Mammary epithelial cell (primary cell): ENCODE measurements at regions not wholly inside any gene's neighbourhood (a gene's known extent, or its start where the extent isn't known, plus 50 kb on each side); places are given as distances from the start of the nearest gene placed in this dataset.

ENCODE experiments used
- EZH2 ChIP-seq: IDR thresholded peaks from 2 replicates; pipeline ENCODE4 v1.6.1; 2012; ENCODE audit warnings: low read length, inconsistent platforms, borderline replicate concordance
- TF ChIP-seq, protein P1 (sequence below), 2 donors: IDR thresholded peaks in 1 of 2; conservative IDR thresholded peaks in 1 of 2; 2 replicates each; pipeline ENCODE4 v1.5.1; 2011 to 2012; ENCODE audit warnings: inconsistent platforms in 2 of 2, low read length in 2 of 2, mild to moderate bottlenecking in 2 of 2, control low read depth in 1 of 2, low read depth in 1 of 2; ENCODE audit not compliant: insufficient read depth in 1 of 2; ENCODE audit errors: extremely low read depth in 1 of 2

- TF ChIP-seq, protein P1, sequence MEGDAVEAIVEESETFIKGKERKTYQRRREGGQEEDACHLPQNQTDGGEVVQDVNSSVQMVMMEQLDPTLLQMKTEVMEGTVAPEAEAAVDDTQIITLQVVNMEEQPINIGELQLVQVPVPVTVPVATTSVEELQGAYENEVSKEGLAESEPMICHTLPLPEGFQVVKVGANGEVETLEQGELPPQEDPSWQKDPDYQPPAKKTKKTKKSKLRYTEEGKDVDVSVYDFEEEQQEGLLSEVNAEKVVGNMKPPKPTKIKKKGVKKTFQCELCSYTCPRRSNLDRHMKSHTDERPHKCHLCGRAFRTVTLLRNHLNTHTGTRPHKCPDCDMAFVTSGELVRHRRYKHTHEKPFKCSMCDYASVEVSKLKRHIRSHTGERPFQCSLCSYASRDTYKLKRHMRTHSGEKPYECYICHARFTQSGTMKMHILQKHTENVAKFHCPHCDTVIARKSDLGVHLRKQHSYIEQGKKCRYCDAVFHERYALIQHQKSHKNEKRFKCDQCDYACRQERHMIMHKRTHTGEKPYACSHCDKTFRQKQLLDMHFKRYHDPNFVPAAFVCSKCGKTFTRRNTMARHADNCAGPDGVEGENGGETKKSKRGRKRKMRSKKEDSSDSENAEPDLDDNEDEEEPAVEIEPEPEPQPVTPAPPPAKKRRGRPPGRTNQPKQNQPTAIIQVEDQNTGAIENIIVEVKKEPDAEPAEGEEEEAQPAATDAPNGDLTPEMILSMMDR (conservative IDR thresholded peaks at IDR 0.05 in 1 of 2, IDR thresholded peaks at IDR 0.05 in 1 of 2; ENCODE audit: extremely low read depth in 1 of 2, insufficient read depth in 1 of 2, low read depth in 1 of 2, low read length in 2 of 2): no peak
- no peak for TF ChIP-seq EZH2
Observed at GRCh38 chr5:172542651-172543131, 88.4 kb upstream of the SH3PXD2B start.
